BJ (cell line): ENCODE measurements at regions not wholly inside any gene's neighbourhood (a gene's known extent, or its start where the extent isn't known, plus 50 kb on each side); places are given as distances from the start of the nearest gene placed in this dataset.

Source experiments
- CTCF ChIA-PET: fragments of 350-600 bp; formaldehyde crosslinking; extraction: SDS; loops from one replicate; lab custom pipeline; 2021; ENCODE audit warnings: antibody characterized with exemption, inconsistent platforms; lab: Yijun Ruan, JAX
- POLR2A ChIA-PET: fragments of 300-600 bp; sonication (Branson Sonifier 250); formaldehyde crosslinking; extraction: SDS; loops from one replicate; lab custom pipeline; 2021; ENCODE audit warnings: antibody characterized with exemption; lab: Charles Lee
- DNase-seq: peaks from one replicate; pipeline ENCODE4 v3.0.0-alpha.2; 2011; ENCODE audit warnings: low read depth
- H3K27me3 ChIP-seq: 2 replicates; pipeline ENCODE4 v1.6.0; 2011; ENCODE audit warnings: low read length; ENCODE audit not compliant: control insufficient read depth, insufficient read depth
- H3K36me3 ChIP-seq: 2 replicates; pipeline ENCODE4 v1.5.1; 2011; ENCODE audit warnings: low read length; ENCODE audit not compliant: control insufficient read depth, insufficient read depth
- H3K4me3 ChIP-seq: 2 replicates; pipeline ENCODE4 v1.5.1; 2011; ENCODE audit warnings: low read depth, mild to moderate bottlenecking, control low read depth, low read length
- TF ChIP-seq, protein P1 (sequence below): IDR thresholded peaks from 2 replicates; pipeline ENCODE4 v1.5.1; 2011; ENCODE audit warnings: low read depth, mild to moderate bottlenecking, control low read depth, inconsistent platforms, low read length, moderate library complexity; ENCODE audit not compliant: insufficient read depth

DNA sequence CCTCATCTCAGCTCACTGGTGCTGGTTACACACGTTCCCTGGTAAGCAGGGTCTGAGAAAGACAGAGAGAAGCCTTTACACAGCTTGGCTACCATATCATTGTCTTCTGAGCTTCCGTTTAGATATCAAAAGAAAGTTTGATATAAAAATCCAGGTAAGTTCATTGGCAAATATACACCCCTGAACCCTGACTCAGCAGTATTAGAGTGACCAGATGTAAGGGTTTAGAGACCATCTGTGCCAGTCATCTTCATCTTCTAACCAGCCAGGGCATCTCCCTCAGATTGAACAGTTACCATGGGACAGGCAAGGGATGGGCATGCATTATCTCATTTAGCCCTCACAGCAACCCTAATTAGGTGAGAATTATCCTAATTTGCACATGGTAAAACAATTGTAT, 232.1 kb downstream of the MED10 start:
- ChIA-PET CTCF (no interaction called here), POLR2A (no interaction called here)
- Histone ChIP-seq H3K36me3 (no peaks in the 10 kb centered on the region), H3K4me3 (no peak overlapping the region), H3K27me3 (no peaks in the 10 kb centered on the region)
- TF ChIP-seq, protein P1, sequence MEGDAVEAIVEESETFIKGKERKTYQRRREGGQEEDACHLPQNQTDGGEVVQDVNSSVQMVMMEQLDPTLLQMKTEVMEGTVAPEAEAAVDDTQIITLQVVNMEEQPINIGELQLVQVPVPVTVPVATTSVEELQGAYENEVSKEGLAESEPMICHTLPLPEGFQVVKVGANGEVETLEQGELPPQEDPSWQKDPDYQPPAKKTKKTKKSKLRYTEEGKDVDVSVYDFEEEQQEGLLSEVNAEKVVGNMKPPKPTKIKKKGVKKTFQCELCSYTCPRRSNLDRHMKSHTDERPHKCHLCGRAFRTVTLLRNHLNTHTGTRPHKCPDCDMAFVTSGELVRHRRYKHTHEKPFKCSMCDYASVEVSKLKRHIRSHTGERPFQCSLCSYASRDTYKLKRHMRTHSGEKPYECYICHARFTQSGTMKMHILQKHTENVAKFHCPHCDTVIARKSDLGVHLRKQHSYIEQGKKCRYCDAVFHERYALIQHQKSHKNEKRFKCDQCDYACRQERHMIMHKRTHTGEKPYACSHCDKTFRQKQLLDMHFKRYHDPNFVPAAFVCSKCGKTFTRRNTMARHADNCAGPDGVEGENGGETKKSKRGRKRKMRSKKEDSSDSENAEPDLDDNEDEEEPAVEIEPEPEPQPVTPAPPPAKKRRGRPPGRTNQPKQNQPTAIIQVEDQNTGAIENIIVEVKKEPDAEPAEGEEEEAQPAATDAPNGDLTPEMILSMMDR, result no peak
- DNase-seq, result no peak

DNA sequence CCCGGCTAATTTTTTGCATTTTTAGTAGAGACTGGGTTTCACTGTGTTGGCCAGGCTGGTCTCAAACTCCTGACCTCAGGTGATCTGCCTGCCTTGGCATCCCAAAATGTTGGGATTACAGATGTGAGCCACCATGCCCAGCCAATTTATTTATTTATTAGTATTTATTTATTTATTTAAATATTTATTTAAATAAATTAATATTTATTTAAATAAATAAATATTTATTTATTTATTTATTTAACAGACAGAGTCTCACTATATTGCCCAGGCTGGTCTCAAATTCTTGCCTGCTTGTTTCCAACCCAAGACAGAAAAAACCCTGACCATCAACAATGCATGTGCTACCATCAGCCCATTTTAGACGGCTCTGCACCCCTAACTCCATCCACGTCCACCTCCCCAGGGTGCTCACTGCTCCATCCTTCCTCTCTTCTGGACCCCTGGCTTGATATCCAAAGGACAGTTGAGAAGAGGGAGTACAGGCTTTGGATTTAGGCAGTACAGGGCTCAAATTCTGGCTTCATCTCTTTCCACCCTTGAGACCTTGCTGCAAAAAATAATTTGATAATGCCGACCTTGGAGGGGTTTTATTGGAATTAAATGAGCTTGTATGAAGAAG, 232.6 kb downstream of the MED10 start:
- TF ChIP-seq, protein P1, result no peak

DNA sequence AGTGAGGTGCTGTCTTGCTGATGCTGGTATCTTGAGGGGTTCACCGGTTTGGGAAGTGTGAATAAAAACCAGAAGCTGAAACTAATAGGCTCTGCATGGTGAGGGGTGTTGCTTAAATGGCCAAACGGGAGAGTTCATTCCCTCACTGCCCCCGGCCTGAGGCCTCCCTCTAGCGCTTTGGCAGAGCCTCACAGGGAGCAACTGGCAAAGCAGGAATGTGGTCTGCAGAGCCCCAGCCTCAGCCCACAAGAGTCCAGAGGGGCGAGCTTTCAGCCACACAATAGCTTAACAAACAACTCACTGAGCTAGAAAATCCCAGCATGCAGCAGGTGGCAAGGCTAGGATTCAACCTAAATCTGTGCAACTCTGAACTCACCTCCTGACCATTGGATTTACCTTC, 234.8 kb downstream of the MED10 start:
- H3K4me3 ChIP-seq, result no peak overlapping the region
- H3K36me3 ChIP-seq, result no peaks in the 10 kb centered on the region
- H3K27me3 ChIP-seq, result no peaks in the 10 kb centered on the region
- CTCF ChIA-PET, result no interaction called here
- POLR2A ChIA-PET, result no interaction called here
- no peak for DNase-seq
- TF ChIP-seq, protein P1, result no peak

More for the DNA sequence above, 232.6 kb downstream of the MED10 start:
- ChIA-PET CTCF (no interaction called here), POLR2A (no interaction called here)
- Histone ChIP-seq H3K4me3 (no peak overlapping the region), H3K36me3 (no peaks in the 10 kb centered on the region), H3K27me3 (no peaks in the 10 kb centered on the region)
- no peak for DNase-seq

DNA sequence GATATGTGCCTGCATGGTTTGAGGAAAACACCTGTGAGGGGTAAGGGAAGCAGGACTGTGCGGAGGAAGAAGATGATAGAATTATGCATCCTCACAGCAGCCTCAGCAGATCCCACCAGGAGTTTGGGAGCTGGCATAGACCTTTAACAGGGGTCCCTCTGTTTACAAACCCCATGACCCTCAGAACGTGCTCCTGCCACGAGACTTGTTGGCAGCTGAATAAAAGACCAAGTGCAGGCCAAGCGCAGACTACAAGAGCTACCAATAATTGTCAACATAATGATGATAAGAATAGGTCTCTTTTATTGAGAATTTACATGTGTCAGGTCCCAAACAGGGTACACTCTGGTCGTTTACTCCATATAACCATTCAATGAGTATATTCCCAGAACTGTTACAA, 236.0 kb downstream of the MED10 start:
- H3K36me3 ChIP-seq, result no peaks in the 10 kb centered on the region
- TF ChIP-seq, protein P1, result no peak
- POLR2A ChIA-PET, result no interaction called here
- CTCF ChIA-PET, result no interaction called here
- no peak for DNase-seq
- H3K4me3 ChIP-seq, result no peak overlapping the region
- no peaks in the 10 kb centered on the region for H3K27me3 ChIP-seq

DNA sequence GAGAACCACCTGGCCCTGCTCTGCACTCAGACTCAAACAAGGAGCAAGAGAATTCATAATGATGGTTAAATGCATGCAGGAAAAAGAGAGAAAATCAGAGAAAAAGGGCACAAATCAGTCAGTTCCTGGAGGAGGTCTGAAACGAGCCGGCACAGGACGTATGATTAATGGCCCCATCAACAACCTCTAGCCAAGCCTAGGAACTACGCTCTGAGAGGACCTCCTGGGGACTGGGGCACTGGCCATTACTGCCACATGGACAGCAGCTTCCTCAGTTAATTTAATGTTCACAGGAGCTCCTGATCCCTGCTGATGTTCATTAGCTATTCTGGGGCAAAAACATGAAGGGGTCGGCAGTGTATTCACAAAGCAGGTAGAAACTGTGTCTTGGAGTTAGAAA, 238.1 kb downstream of the MED10 start:
- no peak for DNase-seq
- CTCF ChIA-PET, result no interaction called here

More for the DNA sequence above, 238.1 kb downstream of the MED10 start:
- POLR2A ChIA-PET, result no interaction called here
- no peaks in the 10 kb centered on the region for H3K36me3 ChIP-seq
- no peaks in the 10 kb centered on the region for H3K27me3 ChIP-seq
- TF ChIP-seq, protein P1, result no peak
- H3K4me3 ChIP-seq, result no peak overlapping the region
